HG03196 (cell line): ENCODE measurements at regions not wholly inside any gene's neighbourhood (a gene's known extent, or its start where the extent isn't known, plus 50 kb on each side); places are given as distances from the start of the nearest gene placed in this dataset.

Source experiments
- ATAC-seq: cut with Tn5 transposase; IDR thresholded peaks from one replicate; pipeline ENCODE4 v1.9.1; 2021; ENCODE audit not compliant: unreplicated experiment

DNA sequence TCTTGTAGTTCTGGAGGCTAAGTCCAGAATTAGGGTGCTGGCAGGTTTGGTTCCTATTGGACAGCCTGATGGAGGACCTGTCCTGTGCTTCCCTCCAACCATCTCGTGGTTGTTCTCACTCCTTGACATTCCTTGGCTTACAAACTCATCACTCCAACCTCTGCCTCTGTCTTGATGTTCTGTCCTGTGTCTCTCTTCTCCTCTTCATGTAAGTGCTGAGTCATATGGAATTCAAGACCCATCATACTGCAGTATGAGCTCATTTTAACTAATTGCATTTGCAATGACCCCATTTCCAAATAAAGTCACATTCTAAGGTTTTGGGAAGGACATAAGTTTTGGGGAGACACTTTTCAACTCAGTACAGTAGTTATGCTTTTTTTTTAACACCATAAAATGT, 374.7 kb downstream of the TRIB2 start:
- no peak for ATAC-seq

DNA sequence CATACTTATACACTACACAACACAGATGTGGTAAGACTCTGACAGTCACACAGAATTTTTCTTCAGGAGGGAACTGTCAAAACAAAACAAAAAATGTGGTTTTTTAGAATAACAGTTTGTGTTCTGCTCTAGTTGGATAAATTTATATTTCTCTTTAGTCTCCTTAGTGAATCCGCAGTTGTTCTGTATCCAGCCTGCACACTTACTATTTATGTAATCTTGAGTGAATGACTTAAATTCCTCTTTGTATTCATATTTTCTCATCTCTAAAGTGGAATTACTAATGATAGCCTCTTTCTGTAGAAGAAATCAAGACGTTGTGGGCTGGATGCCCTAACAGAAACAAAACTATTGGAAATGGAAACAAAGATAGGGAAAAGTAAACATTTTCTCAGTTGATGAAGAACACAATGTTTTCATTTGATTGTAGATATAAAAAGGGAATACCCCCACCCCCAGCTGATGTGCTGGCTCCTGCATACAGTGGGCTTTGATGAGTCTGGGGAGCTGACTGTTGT, 375.2 kb downstream of the TRIB2 start:
- no peak for ATAC-seq

DNA sequence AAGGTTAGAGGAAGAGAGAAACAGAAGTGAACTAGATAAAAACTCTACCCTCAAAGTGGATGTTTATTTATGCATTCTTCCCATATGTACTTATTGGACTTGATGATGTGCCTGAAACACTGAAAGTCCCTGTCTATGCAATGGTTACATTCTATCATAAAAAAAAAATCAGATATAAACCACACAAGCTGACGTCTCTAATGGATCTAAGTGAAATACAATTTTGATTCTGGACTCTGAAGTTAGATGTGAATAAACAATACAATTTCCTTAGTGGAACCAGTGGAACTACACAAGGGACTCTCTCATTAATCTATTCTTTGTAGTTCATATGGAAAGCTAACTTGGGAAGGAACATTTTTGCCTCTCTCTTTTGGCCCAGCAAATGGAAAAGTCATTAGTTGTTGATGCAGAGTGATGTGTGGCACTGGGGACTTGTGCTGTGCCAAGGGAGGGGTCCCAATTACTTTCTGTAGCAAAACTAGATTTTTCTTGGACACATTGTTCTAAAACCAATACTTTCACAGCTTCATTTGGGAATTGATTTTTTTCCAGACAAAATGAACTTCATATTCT, 376.8 kb downstream of the TRIB2 start:
- no peak for ATAC-seq

DNA sequence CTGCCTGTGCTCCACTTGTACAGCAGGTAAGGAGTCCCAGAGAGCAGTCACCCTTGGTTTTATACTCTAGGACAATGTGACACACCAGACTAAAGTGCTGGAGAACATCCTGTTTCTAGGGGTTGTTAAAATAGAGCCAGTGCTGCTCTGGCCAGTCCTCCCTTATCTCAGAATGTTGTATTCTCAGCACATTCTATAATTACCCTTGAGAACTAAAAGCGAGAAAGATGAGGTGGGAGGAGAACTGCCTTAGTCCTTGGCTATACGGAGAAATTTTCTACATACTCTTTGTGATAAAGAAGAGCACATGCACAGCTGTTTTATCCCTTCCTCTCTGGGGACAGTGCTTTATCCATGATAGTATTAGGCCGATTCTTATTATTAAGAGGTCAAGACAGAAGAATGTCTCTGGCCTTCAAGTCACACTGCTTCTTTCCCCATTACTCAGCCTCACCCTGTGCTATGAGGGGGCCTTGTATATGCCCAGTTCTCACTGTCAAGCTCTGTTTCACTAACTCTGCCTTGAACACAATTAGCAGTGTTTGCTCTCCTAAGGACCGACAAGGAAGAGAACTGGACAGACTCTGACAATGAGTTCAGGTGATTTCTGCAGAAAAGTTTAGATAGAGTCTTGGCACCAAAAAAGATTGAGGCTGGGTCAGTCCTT, 385.8 kb downstream of the TRIB2 start:
- no peak for ATAC-seq

DNA sequence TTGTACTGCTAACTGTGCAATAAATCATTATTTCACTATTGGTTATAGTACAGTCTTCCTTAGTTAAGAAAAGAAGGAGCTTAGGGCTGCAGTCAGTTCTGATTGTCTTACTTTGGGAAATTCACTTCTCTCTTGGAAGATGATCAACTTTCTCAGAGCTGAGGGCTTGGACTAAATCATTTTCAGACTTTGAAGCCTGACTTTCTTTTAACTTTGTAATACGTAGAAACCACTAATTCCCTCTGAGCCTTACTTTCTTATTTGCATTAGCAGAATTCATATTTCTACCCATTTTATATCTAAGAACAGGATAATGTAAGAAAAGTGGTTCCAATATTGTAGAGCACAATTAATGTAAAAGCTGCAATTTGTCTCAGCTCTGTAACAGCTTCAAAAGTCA, 386.4 kb downstream of the TRIB2 start:
- ATAC-seq, result no peak

DNA sequence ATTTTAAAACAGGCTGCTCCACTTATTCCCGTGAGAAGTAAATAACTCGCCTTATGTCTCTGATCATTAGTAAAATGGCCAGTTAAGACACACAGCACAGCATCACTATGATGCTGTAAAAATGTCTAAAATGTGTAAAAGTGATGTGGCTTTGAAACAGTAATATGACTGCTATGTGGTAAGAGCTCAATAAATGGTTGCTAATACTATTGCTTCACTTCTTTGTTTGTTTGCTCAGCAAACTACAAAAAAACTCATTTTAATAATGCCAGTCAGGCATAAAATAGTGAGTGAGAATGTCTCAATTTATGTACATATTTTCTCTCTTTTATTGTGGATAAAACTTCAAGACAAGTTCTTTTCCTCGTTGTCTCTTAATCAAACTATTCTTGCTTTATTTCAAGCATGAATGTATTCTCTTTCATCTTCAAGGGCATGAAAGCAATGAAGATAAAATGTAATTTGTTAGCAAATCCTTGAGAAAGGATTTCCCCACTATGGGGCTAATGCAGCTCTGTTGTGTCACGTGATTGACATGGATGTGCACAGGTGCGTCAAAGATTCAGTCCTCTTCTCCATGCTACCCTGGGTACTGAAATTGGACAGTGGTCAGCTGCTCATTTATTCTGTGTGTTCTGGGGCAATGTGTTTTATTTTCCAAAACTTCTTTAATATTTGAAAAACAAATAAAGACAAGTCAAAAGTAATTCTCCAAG, 387.2 kb downstream of the TRIB2 start:
- ATAC-seq, result no peak

DNA sequence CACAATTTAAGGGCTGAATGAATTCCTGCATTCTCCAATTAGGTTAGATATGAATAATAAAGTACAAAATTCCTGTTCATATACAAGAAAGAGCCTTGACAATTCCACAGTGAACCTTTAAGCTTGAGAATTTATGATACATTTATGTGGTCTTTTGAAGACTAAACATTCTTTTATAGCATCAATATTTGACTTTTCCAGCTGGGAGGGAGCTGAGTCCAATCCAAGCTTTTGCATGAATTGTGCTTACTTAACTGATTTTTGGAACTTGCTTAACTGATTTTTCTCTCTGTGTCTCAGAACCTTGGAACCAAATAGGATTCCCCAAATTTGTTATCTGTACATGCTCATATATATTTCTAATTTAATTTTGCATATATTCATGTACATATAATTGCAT, 388.0 kb downstream of the TRIB2 start:
- no peak for ATAC-seq

DNA sequence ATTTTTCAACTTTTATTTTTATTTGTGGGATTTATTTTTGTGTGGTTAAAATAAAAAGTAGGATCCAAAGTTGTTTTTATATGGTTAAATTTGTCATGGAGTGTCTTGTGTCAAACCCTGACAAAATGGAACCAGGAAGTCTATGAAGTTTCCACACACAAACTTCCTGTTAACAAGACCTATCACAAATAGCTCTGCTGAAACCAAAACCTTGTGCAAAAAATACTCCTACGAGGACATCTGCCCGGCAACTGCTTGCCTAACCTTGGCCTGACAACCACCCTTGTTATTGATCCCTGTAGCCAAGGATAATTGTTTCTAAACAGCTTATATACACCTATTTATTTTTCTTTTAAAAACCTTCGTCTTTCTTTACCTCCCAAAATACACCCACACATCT, 389.6 kb downstream of the TRIB2 start:
- no peak for ATAC-seq

DNA sequence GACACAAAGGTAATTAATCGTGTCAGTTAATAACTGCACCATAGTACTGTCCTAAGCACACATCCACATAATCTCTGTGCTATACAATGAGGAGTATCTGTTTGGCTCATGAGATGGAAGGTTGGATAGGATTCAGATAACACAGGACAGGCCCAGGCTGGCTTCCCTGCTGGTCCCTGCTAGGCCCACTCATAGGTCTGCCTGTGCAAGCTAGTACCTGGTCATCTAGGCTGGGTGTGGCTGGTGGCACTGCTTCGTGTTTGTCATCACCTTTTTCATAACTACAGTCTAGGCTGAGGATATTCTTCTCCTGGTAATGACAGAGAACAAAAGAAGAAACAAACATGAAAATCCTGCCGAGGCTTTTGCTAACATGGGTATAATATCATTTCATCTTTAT, 392.8 kb downstream of the TRIB2 start:
- no peak for ATAC-seq

DNA sequence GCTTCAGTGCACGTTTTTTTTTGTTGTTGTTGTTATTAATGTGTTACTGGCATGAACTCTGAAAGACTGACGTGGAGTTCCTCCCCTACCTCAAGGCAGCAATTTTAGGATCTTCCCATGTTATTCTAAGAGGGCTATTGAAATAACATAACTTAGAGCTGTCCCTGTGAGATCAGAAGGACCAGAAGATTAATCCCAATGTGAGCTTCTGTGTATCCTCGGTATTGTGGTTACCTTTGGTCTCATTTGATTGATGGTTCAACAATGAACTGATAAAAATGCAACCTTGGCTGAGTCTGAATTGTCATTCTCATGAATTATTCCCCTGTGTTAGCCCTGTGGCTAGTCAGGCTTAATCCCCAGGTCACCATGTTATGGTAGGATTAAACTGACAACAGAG, 394.1 kb downstream of the TRIB2 start:
- no peak for ATAC-seq

DNA sequence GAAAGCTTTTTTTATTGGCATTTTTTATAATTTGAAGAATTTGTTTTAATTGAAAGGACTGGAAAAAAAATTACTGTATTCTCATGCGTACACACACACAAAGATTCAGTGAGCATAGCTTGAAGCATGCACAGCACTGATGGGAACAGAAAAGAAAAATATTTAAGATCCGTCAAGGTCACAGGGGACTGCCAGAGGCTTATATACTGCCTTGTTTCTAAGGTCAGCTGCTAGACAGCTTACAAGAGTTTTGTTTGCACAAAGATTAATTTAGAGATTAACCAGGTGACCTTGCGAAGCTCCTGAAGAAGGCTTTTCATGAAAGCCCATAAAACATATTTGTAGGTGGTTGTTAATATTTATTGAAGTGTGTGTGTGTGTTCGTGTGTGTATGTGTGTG, 396.3 kb downstream of the TRIB2 start:
- ATAC-seq, result no peak

DNA sequence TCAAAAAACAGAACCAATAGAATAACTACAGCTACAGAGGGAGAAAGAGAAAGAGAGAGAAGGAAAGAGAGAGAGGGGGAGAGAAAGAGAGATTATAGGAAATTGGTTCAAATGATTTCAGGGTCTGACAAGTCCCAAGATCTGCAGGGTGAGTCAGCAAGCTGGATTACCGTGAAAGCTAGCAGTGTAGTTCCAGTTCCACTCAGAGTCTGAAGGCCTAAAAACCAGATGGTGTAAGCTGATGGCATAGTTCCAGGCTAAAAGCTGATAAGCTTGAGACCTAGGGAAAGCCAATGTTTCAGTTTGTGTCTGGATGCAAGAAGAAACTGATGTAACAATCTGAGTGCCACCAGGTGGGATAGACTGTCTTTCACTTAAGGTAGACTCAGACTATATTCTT, 397.7 kb downstream of the TRIB2 start:
- no peak for ATAC-seq

DNA sequence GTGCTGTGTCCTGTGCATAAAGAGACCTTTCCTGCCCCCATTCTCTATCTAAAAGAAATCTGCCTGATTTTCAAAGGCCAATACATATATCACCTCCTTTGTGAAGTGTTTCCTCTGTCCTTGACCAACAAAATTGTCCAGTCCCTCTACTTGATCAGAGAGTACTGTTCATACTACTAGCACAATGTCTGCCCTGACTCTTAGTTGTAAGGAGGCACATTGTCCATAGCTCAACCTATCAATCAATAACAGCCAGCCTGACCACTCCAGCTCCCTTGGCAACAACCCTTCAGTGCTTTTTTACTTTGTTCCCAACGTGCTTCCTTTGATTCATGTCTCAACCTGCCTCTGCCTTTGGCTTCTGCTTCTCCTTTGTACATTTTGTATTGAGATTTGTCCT, 398.9 kb downstream of the TRIB2 start:
- no peak for ATAC-seq

DNA sequence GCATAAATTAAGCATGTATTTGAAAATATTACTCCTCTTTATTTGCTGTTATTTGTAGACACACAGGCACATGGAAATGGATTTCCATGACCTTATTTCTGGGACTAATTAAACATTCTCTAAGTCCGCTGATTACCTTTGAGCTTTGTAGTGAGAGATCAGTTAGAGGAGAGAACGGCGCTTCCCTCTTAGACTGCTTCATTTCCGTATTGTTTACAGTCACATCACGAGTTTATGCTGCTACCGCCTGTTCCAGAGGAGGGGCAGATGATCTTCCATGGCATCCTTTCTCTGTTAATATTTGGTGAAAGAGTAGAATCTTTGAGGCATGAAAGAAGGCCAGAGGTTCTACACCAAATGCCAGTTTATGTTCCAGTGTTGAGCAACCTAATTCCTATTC, 404.4 kb downstream of the TRIB2 start:
- ATAC-seq, result no peak

DNA sequence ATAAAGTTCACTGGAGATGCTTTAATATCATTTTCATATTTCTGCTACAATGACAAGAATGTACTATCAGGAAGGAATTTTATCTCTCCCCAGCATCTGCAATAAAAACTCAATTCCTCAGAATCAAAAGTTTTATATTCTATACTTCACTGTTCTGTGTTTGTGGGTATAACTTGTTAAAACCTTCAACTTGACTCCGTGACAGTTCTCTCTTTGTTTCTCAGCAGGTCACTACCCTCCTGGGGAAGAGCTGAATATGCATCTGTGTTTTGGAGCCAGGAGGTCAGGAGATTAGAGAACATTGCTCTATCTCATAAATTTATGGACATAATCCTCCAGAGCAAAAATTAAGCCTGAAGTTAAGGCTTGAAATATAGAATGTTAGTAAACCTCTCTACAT, 411.4 kb downstream of the TRIB2 start:
- ATAC-seq, result no peak

DNA sequence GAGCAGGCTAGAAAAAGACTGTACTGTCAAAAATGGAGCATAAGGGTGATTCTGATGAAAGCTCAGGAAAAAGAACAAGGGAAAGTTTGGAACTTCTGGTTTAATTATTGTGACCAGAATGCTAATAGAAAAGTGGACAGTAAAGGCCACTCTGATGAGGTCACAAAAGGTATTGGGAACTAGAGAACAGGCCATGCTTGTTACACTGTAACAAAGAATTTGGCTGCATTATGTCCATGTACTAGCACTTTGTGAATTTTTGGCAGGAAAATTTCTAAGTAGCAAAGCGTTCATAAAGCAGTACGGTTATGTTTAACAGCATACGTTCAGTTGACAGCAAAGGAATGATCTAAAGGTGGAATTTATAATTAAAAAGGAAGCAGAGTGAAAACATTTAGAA, 418.6 kb downstream of the TRIB2 start:
- no peak for ATAC-seq

DNA sequence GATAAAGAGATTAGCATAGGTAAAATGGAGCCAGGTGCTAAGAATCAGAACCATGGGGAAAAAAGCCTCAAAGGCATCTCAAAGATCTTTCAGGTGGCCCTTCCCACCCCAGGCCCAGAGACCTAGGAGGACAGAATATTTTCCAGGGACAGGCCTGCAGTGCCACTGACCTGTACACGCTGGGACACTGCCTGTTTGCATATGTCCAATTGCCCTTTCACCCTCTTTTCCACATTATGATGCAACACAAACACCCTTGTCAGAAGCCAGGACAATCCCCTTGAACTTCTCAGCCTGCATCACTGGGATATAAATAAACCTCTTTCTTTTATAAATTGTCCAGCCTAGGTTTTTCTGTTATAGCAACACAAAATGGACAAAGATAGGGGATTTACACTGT, 419.1 kb downstream of the TRIB2 start:
- no peak for ATAC-seq

DNA sequence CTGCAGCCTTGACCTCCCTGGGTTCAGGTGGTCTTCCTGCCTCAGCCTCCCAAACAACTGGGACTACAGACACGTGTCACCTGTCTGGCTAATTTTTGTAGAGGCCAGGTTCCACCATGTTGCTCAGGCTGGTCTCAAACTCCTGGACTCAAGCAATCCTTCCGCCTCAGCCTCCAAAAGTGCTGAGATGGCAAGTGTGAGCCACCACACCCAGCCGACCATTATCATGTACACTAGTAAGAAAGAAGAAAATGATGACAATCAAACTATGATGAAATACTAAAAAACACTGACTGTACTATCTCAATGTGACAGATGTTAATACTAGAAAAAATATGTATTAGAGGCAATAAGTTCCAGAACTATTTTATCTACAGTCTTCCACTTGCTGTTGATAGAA, 420.9 kb downstream of the TRIB2 start:
- ATAC-seq, result no peak

DNA sequence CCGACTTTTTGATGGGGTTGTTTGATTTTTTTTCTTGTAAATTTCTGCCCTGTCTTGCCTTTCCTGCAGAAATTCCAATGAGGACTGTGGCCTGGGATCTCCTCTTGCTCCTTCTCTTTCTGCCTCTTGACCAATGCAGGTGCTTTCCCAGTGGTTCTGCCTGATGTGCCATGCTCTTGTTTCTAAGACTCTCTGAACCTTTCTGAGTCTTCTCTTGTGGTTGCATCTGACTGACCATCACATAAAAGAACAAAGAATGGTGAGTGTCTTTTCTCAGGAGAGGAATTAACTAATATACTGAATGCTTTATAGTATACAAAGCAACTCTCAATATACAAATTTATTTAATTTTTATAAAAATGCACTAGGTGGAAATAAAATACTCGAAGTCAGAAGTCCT, 424.6 kb downstream of the TRIB2 start:
- no peak for ATAC-seq

DNA sequence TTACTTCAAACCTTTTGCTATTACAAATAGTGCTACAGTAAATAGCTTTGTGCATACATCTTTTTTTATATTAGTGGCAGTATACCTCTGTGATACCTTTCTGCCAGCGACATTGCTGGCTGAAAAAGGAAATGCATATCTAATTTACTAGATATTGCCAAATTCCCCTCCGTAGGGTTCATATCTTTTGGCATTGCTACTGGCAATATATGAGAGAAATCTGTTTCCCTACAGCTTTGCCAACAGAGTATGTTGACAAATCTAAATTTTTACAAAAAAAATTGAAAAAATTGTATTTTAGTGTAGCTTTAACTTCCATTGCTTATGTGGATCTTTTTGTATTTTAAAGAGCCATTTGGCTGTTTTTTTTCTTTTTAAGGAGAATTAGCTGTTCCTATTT, 426.7 kb downstream of the TRIB2 start:
- ATAC-seq, result no peak

DNA sequence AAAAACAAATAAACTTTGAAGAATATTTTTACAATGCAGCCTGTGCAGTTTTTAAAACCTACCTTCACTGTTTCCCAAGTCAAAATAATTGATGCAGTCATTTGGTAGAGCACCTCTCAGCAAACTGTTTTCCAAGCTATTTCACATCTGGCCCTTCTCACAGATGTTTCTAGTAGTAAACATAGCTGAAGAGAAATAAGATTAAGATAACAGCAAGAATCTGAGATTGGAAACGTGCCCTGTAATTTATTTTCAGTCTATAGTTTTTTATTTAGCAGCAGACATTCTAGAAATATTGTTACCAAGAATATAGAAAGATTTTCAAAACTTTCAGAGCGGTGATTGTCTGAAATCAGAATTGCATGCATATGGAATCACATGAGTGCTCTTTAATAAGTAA, 440.2 kb downstream of the TRIB2 start:
- no peak for ATAC-seq

DNA sequence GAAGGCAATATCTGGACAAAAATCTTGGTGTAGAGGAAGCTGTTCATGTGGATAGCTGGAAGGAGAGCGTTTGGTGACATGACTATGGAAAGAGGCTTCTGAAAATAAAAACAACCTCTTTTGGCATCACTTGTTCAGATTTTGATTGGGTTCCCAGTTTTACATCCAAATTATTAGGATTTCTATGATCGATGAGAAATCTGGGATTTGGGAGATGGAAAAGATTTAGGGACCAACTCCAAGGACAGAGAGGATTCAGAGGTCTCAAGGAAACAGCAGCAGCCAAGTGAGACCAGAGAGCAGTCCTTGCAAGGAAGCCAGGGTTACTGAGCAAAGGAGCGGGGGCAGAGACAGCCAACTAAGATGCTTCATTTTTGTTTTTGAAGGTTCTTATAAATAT, 441.7 kb downstream of the TRIB2 start:
- ATAC-seq, result no peak
